Kidney glomerular epithelial cell (primary cell): ENCODE measurements at regions not wholly inside any gene's neighbourhood (a gene's known extent, or its start where the extent isn't known, plus 50 kb on each side); places are given as distances from the start of the nearest gene placed in this dataset.

Source experiments
- DNase-seq: peaks from one replicate; lab custom pipeline; 2025; lab: John Stamatoyannopoulos, UW

GRCh38 chr12:127340381-127340780 lies 926.6 kb upstream of the TMEM132C start:
- no peak for DNase-seq

GRCh38 chr12:127342861-127343260 lies 924.1 kb upstream of the TMEM132C start:
- DNase-seq = no peak

- peak; percentile 5 for DNase-seq
Observed at GRCh38 chr12:127343940-127344339, 923.0 kb upstream of the TMEM132C start.

DNA sequence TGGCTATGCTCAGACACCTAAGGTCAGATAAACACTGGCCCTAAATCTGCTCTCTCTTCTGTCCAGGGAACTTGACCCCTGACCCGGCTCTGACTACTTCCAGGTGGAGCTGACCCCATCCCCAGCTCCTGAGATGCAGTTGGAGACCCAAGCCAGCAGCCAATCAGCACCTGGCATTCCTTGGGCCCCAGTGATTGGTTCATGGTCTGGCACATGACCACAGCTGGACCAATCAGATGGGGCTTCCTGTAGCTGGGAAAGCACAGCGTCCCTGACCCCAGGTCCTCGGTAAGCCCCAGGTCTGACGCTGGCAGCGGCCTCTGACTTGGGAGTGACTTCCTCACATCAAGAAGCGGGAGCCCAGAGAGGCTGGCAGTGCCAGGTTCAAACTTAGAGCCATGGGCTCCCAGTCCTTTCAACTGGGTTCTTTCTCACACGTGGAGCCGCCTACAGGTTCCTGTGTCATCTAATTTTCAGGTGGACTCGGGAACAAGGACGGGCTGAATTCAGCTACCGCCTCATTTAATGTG lies 915.4 kb upstream of the TMEM132C start:
- no peak for DNase-seq

- DNase-seq = no peak
Observed at GRCh38 chr12:127355061-127355841, 911.7 kb upstream of the TMEM132C start.

- no peak for DNase-seq
Observed at GRCh38 chr12:127358888-127359287, 908.1 kb upstream of the TMEM132C start.

GRCh38 chr12:127360580-127360979 lies 906.4 kb upstream of the TMEM132C start:
- DNase-seq = no peak

- no peak for DNase-seq
Observed at GRCh38 chr12:127362121-127362520, 904.8 kb upstream of the TMEM132C start.

DNA sequence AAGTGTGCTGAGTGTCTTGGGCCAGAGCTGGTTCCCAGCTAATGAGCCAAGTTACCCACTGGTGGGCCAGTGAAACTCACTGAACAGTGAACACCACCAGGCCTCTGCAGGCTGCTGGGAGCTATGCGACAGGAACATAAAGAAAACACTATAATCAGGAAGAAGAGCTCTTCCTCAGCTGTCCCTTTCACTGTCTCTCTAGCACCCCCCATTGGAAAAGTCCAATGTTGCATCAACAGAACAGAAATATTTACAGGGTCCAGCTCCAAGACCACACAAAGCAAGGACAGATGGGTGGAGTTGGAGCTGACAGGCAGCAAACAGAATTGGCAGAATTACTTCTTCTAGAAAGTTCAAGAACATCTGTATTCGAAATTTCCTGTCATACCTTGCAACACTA lies 903.6 kb upstream of the TMEM132C start:
- no peak for DNase-seq

GRCh38 chr12:127373559-127373958 lies 893.4 kb upstream of the TMEM132C start:
- DNase-seq = no peak

DNA sequence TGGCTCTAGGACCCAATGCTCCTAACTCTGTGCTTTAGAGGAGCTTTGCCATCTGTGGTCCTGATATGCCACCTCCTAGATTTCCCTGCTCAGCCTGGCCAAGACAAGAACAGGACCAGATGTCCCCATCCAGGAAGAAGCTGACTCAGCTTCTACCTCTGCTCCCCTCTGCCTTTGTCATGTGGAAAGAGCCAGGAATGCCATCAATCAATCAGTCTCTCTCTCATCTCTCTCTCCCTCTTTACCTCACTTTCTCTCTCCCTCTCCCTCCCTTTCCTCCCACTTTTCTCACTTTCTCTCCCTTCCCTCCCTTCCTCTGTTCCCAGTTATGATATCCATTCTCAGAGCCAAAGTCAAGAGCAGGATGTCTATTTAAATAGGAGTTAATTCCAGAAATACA lies 892.5 kb upstream of the TMEM132C start:
- DNase-seq = no peak

DNA sequence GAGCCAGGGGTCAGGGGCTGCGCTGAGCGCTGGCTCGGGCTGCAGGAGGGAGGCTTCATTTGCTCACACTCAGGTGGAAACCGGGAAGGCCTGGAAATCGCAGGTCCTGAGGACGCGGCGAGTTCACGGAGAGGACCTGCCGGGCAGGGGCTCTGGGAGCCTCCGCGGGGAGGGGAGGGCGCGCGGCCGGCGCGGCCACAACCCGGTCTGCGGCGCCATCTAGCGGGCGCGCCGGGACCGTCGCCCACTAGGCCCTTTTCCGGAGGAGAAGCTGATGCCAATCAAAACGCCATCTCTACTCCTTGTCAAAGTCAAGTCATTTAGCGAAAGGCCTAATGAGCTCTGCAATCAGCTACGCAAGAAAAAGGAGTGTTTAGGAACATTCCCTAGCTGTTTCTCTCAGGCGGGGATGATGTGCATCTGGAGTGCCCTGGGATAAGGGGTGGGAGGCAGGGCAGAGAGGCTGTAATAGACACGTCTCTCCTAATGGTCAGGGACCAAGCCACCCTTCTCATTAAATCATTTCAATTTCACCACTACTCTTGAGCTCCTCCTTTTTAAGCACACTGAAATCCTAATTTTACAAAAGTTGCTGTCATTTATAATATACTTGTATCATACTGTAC lies 885.8 kb upstream of the TMEM132C start:
- DNase-seq = peak; percentile 14

- peak; percentile 15 for DNase-seq
Observed at GRCh38 chr12:127381681-127382080, 885.3 kb upstream of the TMEM132C start.

- DNase-seq = peak; percentile 91
Observed at GRCh38 chr12:127383281-127383680, 883.7 kb upstream of the TMEM132C start.

- no peak for DNase-seq
Observed at GRCh38 chr12:127386723-127387122, 880.2 kb upstream of the TMEM132C start.

GRCh38 chr12:127388985-127389384 lies 878.0 kb upstream of the TMEM132C start:
- DNase-seq = peak; percentile 57

GRCh38 chr12:127389923-127390322 lies 877.0 kb upstream of the TMEM132C start:
- peak; percentile 66 for DNase-seq

GRCh38 chr12:127393465-127393864 lies 873.5 kb upstream of the TMEM132C start:
- no peak for DNase-seq

DNA sequence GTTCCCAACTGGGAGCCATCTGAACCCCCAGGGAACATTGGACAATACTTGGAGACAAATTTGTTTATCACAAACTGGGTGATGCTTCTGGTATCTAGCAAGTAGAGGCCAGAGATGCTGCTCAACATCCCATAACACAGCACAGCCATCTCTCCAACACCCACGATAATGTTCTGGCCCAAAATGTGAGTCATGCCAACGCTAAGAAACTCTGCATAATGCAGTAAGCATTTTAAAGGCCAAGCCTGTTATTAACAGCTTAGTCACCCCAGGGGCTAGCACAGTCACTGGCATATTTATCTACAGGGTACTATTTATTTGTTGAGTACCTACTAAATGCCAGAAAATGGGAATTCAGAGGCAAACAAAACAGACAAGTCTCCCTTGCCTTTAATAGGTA lies 873.1 kb upstream of the TMEM132C start:
- DNase-seq = peak; percentile 49

DNA sequence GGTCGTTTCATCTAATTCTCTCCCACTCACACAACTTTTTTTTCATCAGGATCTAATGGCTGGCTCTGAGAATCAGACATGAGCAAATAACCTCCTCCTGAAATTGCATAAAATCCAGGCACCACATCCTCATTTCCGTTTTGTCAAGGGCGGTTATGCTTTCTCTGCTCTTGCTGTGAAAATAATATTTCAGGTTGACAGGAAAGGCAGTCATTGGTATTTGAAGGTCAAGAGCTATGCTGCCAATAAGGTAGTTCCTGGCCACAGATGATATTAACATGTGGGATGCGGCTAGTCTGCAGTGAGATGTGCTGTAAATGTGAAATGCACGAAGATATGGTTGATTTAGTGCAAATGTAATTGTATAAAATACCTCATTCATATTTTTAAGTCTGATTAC lies 870.2 kb upstream of the TMEM132C start:
- no peak for DNase-seq

DNA sequence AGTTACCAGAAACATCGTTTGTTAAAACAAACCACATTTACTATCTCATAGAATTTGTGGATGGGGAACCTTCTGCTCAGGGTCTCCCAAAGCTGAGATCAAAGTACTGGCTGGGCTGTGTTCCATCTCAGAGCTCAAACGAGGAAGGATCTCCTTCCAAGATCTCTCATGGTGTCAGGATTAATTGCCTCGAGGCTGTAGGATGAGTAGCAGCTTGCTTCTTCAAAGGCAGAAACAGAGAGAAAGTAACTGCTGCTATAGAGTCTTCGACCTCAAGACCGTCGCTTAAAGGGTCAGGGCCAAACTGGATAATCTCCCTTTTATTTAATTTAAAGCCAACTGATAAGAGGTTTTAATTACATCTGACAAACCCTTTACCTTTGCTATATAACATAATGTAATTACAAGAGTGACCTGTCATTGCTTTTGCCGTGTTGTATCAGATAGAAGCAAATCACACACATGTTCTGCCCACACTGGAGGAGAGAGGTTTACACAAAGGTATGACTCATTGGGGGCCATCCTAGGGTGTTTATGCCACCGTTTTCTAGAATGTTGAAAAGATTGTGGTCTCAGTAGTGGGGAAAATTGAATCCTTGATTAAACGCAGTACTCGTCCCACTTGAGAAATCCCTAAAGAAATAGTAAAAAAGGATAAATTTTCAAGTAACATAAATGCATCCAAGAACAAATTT lies 868.8 kb upstream of the TMEM132C start:
- no peak for DNase-seq

GRCh38 chr12:127399451-127399850 lies 867.5 kb upstream of the TMEM132C start:
- DNase-seq = no peak

GRCh38 chr12:127400221-127400620 lies 866.7 kb upstream of the TMEM132C start:
- no peak for DNase-seq
